ENCODE measurements at regions not wholly inside any gene's neighbourhood (a gene's known extent, or its start where the extent isn't known, plus 50 kb on each side); places are given as distances from the start of the nearest gene placed in this dataset.
"Not testable (repeated sequence)": the region's sequence is repeated elsewhere in the genome, so short reads cannot be mapped to it uniquely, and the experiment has no call there.

GRCh38 chr2:123481406-123481805 lies 543.7 kb upstream of the CNTNAP5 start:
- no peak for DNase-seq (ENCODE audit: low read depth in 2 of 2)

- DNase-seq (ENCODE audit: low read depth in 2 of 2): no peak
Observed at GRCh38 chr2:123485056-123485455, 540.0 kb upstream of the CNTNAP5 start.

GRCh38 chr2:123493687-123494086 lies 531.4 kb upstream of the CNTNAP5 start:
- no peak for DNase-seq (ENCODE audit: low read depth in 2 of 2)

- no peak for DNase-seq (ENCODE audit: low read depth in 2 of 2)
Observed at GRCh38 chr2:123495241-123495640, 529.8 kb upstream of the CNTNAP5 start.

- no peak for DNase-seq (ENCODE audit: low read depth in 2 of 2)
Observed at GRCh38 chr2:123500346-123500745, 524.7 kb upstream of the CNTNAP5 start.

GRCh38 chr2:123500988-123501387 lies 524.1 kb upstream of the CNTNAP5 start:
- no peak for DNase-seq (ENCODE audit: low read depth in 2 of 2)

GRCh38 chr2:123502931-123503330 lies 522.2 kb upstream of the CNTNAP5 start:
- DNase-seq (ENCODE audit: low read depth in 2 of 2): peak in 1 of 2 experiments; percentile 8

- no peak for DNase-seq (ENCODE audit: low read depth in 2 of 2)
Observed at GRCh38 chr2:123512547-123512946, 512.5 kb upstream of the CNTNAP5 start.

GRCh38 chr2:123513351-123513750 lies 511.7 kb upstream of the CNTNAP5 start:
- no peak for DNase-seq (ENCODE audit: low read depth in 2 of 2)

- DNase-seq (ENCODE audit: low read depth in 2 of 2): no peak
Observed at GRCh38 chr2:123514613-123515207, 510.4 kb upstream of the CNTNAP5 start.

GRCh38 chr2:123518367-123518766 lies 506.7 kb upstream of the CNTNAP5 start:
- DNase-seq (ENCODE audit: low read depth in 2 of 2): peak; percentile 24 to 35

GRCh38 chr2:123521854-123522253 lies 503.2 kb upstream of the CNTNAP5 start:
- DNase-seq (ENCODE audit: low read depth in 2 of 2): no peak

- not testable (repeated sequence) for DNase-seq (ENCODE audit: low read depth in 2 of 2)
Observed at GRCh38 chr2:123522498-123522897, 502.6 kb upstream of the CNTNAP5 start.

- DNase-seq (ENCODE audit: low read depth in 2 of 2): no peak
Observed at GRCh38 chr2:123528996-123529707, 495.9 kb upstream of the CNTNAP5 start.

- no peak for DNase-seq (ENCODE audit: low read depth in 2 of 2)
Observed at GRCh38 chr2:123530004-123530403, 495.1 kb upstream of the CNTNAP5 start.

GRCh38 chr2:123532126-123532525 lies 493.0 kb upstream of the CNTNAP5 start:
- DNase-seq (ENCODE audit: low read depth in 2 of 2): no peak

- no peak for DNase-seq (ENCODE audit: low read depth in 2 of 2)
Observed at GRCh38 chr2:123532994-123533393, 492.1 kb upstream of the CNTNAP5 start.

- DNase-seq (ENCODE audit: low read depth in 2 of 2): no peak
Observed at GRCh38 chr2:123540291-123540690, 484.8 kb upstream of the CNTNAP5 start.

GRCh38 chr2:123546353-123546752 lies 478.7 kb upstream of the CNTNAP5 start:
- DNase-seq (ENCODE audit: low read depth in 2 of 2): no peak

- DNase-seq (ENCODE audit: low read depth in 2 of 2): no peak
Observed at GRCh38 chr2:123563515-123563914, 461.6 kb upstream of the CNTNAP5 start.

GRCh38 chr2:123566291-123566946 lies 458.7 kb upstream of the CNTNAP5 start:
- no peak for DNase-seq (ENCODE audit: low read depth in 2 of 2)

GRCh38 chr2:123578016-123578415 lies 447.1 kb upstream of the CNTNAP5 start:
- no peak for DNase-seq (ENCODE audit: low read depth in 2 of 2)

- no peak for DNase-seq (ENCODE audit: low read depth in 2 of 2)
Observed at GRCh38 chr2:123596621-123597020, 428.5 kb upstream of the CNTNAP5 start.

All from fibroblast of skin of left biceps (primary cell).